ENCODE measurements at regions not wholly inside any gene's neighbourhood (a gene's known extent, or its start where the extent isn't known, plus 50 kb on each side); places are given as distances from the start of the nearest gene placed in this dataset.

GRCh38 chr10:43960981-43961380, 312.3 kb upstream of the ZNF32 start:
- TF ChIP-seq EZH2 (IDR thresholded peaks at IDR 0.05; ENCODE audit: borderline replicate concordance, low read length) (no peak), CTCF (conservative IDR thresholded peaks at IDR 0.05 in 1 of 2, IDR thresholded peaks at IDR 0.05 in 1 of 2; ENCODE audit: extremely low read depth in 1 of 2, insufficient read depth in 1 of 2, low read depth in 1 of 2, low read length in 2 of 2) (no peak)
